ENCODE measurements at regions not wholly inside any gene's neighbourhood (a gene's known extent, or its start where the extent isn't known, plus 50 kb on each side); places are given as distances from the start of the nearest gene placed in this dataset.

DNA sequence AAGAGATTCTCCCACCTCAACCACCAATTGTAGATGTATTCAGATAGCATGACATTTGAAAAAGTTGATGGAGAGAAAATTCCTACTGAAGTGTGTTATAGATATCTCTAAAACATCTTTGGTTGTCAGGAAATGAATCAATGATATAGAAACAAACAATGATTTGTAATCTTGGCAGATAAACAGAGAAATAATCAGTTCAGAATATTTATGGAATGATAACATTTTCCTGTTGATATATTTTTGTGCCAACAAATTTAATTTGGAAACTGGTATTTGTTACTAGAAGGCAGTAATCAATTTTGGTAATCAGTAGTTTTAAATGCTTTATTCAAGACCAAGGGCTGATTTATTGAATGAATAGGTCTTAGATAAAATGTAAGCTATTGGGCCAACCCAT lies 695.6 kb downstream of the USP25 start:
- intact Hi-C loops (cut with DNase I): loop anchor here (10.0 kb wide), 1 partner anchor 109 kb away; no protein-coding TSS in a partner anchor
- Histone ChIP-seq H3K27me3 (no peaks in the 10 kb centered on the region), H3K4me1 (peaks cover 15 to 23% of the 10 kb centered on the region in 2 donors), H3K27ac (peak overlapping the region in 2 of 3 donors; percentile 33 to 95), H3K4me3 (replicated peaks in 1 of 3) (no peak overlapping the region), H3K36me3 (no peaks in the 10 kb centered on the region), H3K9me3 (no peaks in the 10 kb centered on the region)
- no peak for TF ChIP-seq POLR2A (IDR thresholded peaks at IDR 0.05)
- TF ChIP-seq, protein P1, sequence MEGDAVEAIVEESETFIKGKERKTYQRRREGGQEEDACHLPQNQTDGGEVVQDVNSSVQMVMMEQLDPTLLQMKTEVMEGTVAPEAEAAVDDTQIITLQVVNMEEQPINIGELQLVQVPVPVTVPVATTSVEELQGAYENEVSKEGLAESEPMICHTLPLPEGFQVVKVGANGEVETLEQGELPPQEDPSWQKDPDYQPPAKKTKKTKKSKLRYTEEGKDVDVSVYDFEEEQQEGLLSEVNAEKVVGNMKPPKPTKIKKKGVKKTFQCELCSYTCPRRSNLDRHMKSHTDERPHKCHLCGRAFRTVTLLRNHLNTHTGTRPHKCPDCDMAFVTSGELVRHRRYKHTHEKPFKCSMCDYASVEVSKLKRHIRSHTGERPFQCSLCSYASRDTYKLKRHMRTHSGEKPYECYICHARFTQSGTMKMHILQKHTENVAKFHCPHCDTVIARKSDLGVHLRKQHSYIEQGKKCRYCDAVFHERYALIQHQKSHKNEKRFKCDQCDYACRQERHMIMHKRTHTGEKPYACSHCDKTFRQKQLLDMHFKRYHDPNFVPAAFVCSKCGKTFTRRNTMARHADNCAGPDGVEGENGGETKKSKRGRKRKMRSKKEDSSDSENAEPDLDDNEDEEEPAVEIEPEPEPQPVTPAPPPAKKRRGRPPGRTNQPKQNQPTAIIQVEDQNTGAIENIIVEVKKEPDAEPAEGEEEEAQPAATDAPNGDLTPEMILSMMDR (IDR thresholded peaks at IDR 0.05): no peak
- no peak for DNase-seq

DNA sequence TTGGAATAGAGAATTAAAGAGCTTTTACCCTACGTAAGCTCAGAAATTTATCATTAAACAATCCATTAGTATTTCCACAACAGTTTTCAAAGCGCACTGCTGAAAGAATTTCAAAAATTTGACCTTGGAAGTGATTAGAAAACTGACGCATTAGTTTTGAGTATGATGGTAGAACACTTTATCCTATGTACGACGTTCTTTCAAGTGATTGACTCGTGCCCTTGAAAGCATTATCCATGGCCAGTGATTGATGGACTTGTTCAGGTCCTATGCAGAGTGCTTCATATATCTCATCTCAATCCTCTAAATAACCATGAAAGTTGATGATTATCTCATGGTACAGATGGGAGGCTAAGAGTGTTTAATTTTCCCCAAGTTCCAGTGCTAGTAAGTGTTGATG lies 697.2 kb downstream of the USP25 start:
- Histone ChIP-seq H3K9me3 (no peaks in the 10 kb centered on the region), H3K36me3 (no peaks in the 10 kb centered on the region), H3K27me3 (no peaks in the 10 kb centered on the region), H3K4me1 (peaks cover 15 to 18% of the 10 kb centered on the region in 2 donors), H3K27ac (no peak overlapping the region), H3K4me3 (replicated peaks in 1 of 3) (no peak overlapping the region)
- WGBS, 2 donors: 93 to 94% methylated on average over 6 of the region's 6 CpGs
- intact Hi-C loops (cut with DNase I): loop anchor here (10.0 kb wide), 1 partner anchor 108 kb away; no protein-coding TSS in a partner anchor
- no peak for DNase-seq
- TF ChIP-seq, protein P1 (IDR thresholded peaks at IDR 0.05): no peak
- no peak for TF ChIP-seq POLR2A (IDR thresholded peaks at IDR 0.05)

DNA sequence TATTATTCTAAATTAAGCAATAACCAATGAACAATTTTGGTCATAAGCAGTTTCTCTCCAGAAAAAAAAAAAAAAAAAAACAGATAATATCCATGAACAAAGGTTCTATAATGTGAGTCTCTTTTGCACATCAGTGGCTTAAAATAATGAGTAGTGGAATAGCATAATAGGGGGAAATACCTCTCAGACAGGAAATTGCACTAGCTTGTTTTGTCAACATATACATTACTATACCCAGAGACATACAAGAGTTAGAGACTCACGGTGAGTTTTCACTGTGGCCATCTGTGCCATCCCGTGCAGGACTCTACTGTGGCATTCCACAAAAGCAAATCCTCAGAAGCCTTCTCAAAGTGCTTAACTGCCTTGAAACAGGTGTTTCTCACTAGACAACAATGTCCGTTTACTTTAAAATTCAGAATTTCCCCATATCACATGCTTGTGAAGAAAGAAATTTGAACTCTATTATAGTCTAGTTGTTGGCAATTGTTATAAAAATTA lies 697.9 kb downstream of the USP25 start:
- Histone ChIP-seq H3K36me3 (no peaks in the 10 kb centered on the region), H3K27me3 (no peaks in the 10 kb centered on the region), H3K4me3 (replicated peaks in 1 of 3) (no peak overlapping the region), H3K4me1 (peaks cover 15 to 18% of the 10 kb centered on the region in 2 donors), H3K9me3 (no peaks in the 10 kb centered on the region), H3K27ac (no peak overlapping the region)
- no peak for TF ChIP-seq POLR2A (IDR thresholded peaks at IDR 0.05)
- TF ChIP-seq, protein P1 (IDR thresholded peaks at IDR 0.05): no peak
- intact Hi-C loops (cut with DNase I): loop anchor here (10.0 kb wide), 1 partner anchor 107 kb away; no protein-coding TSS in a partner anchor
- WGBS, 2 donors: 84 to 88% methylated on average over 3 of the region's 3 CpGs
- DNase-seq: no peak

DNA sequence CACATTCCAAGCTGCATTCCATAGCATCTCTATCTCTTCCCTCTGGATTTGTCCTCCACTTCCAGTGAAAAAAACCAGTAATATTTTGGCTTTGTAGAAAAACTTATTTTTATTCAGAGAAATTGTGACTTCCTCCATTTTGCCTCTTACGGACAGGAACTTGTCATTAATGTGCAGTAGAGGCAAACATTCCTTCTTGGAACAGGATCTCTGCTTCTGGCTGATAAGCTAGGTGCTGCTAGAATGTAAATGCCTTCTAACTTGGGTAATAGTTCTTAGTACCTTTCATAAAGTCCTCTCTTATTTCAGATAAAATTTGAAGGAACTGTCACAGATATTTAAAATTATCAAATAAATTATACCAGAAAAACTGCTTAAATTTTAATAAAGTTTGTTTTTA lies 707.8 kb downstream of the USP25 start:
- Histone ChIP-seq H3K27me3 (no peaks in the 10 kb centered on the region), H3K9me3 (no peaks in the 10 kb centered on the region), H3K4me3 (replicated peaks in 1 of 3) (no peak overlapping the region), H3K36me3 (no peaks in the 10 kb centered on the region), H3K4me1 (no peaks in the 10 kb centered on the region), H3K27ac (no peak overlapping the region)
- intact Hi-C loops (cut with DNase I): no loop called here
- DNase-seq: no peak
- WGBS, 2 donors: 76 to 87% methylated on average over 1 of the region's 1 CpG
- TF ChIP-seq, protein P1 (IDR thresholded peaks at IDR 0.05): no peak

DNA sequence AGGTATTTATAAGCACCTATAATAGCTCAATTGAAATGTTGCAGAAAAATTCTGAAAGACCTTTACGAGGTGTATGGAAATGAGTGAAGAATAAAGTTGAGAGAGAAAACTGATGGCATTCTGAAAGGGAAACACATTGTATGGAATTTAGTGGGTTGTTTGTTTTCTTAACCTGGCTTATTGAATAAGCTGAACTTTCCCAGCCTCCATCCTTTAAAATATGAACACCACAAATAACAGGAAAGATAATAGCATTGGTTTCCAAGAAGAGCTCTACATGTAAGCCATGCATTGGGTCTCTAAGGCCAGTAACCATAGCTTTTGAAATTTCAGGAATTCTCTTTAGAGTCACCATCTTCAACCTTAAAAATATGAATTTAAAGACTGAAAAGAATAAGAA lies 709.0 kb downstream of the USP25 start:
- no peaks in the 10 kb centered on the region for H3K9me3 ChIP-seq
- TF ChIP-seq, protein P1 (IDR thresholded peaks at IDR 0.05): no peak
- TF ChIP-seq POLR2A (IDR thresholded peaks at IDR 0.05): no peak
- intact Hi-C loops (cut with DNase I): no loop called here
- H3K27me3 ChIP-seq: no peaks in the 10 kb centered on the region
- H3K36me3 ChIP-seq: no peaks in the 10 kb centered on the region
- no peak overlapping the region for H3K4me3 ChIP-seq (replicated peaks in 1 of 3)
- WGBS, 2 donors: 85 to 92% methylated on average over 1 of the region's 1 CpG
- no peak overlapping the region for H3K27ac ChIP-seq
- no peaks in the 10 kb centered on the region for H3K4me1 ChIP-seq
- DNase-seq: no peak
